Fibroblast of lung (primary cell): ENCODE measurements at regions not wholly inside any gene's neighbourhood (a gene's known extent, or its start where the extent isn't known, plus 50 kb on each side); places are given as distances from the start of the nearest gene placed in this dataset.

Experiments used
- CTCF ChIP-seq, 2 donors: IDR thresholded peaks in 1 of 2; conservative IDR thresholded peaks in 1 of 2; 1 replicate in 1 of 2; 2 replicates in 1 of 2; pipeline ENCODE4 v1.5.1; 2011 to 2012; ENCODE audit warnings: low read length in 2 of 2, control low read depth in 1 of 2, inconsistent platforms in 1 of 2, low read depth in 1 of 2, mild to moderate bottlenecking in 1 of 2
- EZH2 ChIP-seq: IDR thresholded peaks from 2 replicates; pipeline ENCODE4 v1.5.1; 2012; ENCODE audit warnings: low read length, control low read depth, mild to moderate bottlenecking; ENCODE audit errors: missing control alignments

- no peak for TF ChIP-seq CTCF (conservative IDR thresholded peaks at IDR 0.05 in 1 of 2, IDR thresholded peaks at IDR 0.05 in 1 of 2; ENCODE audit: low read depth in 1 of 2, low read length in 2 of 2)
- no peak for TF ChIP-seq EZH2
These were observed 1348.5 kb upstream of the WWC1 start for GRCh38 chr5:166942948-166943347.
